CD4-positive, alpha-beta T cell treated with Interleukin-15 for 1 hour (primary cell): ENCODE measurements at regions not wholly inside any gene's neighbourhood (a gene's known extent, or its start where the extent isn't known, plus 50 kb on each side); places are given as distances from the start of the nearest gene placed in this dataset.
"Not testable (repeated sequence)": the region's sequence is repeated elsewhere in the genome, so short reads cannot be mapped to it uniquely, and the experiment has no call there.

Source experiments
- DNase-seq: peaks from one replicate; pipeline ENCODE4 v3.0.0-alpha.2; 2020

DNA sequence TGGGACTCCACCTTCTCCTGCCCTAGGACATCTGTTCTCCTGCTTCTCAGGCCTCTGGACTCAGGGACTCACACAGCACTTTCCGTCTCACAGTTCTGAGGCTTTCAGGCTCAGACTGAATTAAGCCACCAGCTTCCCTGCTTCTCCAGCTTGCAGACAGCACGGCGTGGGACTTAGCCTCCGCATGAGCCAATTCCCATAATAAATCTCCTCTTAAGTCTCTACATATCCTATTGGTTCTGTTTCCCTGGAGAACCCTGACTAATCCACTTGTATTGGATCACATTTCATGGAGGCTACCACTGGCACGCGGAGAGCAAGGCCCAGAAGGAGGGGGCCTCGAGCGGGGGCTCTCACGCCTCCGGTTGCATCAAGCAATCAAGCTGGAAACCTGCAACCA is 1313.6 kb downstream of the TBC1D22A start:
- no peak for DNase-seq

- DNase-seq, result no peak
Observed at GRCh38 chr22:48075604-48076003, 1313.2 kb downstream of the TBC1D22A start.

GRCh38 chr22:48072777-48073176 is 1310.3 kb downstream of the TBC1D22A start:
- no peak for DNase-seq

DNA sequence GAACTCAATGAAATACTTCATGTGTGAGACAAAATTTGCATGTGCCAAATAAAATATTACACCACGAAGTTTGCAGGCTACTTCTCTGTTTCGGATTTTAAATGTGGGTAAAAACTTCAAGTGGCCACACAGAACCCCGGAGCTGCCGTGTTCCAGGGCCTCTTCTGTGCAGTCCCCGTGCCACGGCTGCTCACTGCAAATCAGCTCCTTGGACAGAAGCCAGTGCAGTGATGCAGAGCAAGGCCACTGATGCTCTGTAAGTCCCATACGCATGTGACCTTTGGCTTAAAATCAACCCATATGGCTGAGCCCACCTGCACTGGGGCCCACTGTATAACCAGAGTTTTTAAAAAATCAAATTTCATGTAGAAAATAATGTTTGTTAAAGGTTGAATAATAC is 1309.4 kb downstream of the TBC1D22A start:
- DNase-seq, result no peak

DNA sequence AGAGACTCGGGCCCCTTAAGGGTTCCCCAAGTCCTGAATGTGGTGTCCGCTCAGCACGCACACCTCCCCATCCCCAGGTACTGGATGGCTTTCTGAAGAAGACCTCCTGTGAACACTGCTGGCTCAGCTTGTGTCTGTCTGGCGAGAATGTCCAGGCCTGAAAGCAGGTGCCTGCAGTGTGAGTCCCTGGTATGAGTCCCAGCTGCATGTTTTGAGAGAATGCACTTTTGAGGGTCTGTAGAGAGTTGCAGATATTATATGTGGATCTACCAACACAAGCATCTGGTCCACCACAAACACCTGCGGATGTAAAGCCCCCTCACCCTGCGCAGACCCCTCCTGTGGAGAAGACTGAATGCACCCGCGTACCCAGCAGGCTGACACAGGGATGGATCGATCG is 1308.9 kb downstream of the TBC1D22A start:
- no peak for DNase-seq

DNA sequence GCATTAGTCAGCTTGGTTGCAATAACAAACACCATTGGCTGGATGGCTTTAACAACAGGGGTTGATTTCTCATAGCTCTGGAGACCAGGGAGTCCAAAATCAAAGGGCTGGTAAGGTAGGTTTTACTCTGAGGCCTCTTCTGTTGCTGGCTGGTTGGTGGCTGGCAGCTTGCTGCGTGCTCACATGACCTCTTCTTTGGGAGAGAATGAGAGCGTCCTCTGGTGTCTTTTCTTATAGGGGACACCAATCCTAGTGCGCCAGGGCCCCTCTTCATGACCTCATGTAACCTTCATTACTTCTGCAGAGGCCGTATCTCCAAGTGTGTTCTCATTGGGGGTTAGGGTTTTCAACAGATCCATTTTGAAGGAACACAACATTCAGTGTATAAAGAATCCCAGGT is 1308.3 kb downstream of the TBC1D22A start:
- DNase-seq, result no peak

- DNase-seq, result no peak
Observed at GRCh38 chr22:48070083-48070482, 1307.6 kb downstream of the TBC1D22A start.

GRCh38 chr22:48069256-48069655 is 1306.8 kb downstream of the TBC1D22A start:
- no peak for DNase-seq

DNA sequence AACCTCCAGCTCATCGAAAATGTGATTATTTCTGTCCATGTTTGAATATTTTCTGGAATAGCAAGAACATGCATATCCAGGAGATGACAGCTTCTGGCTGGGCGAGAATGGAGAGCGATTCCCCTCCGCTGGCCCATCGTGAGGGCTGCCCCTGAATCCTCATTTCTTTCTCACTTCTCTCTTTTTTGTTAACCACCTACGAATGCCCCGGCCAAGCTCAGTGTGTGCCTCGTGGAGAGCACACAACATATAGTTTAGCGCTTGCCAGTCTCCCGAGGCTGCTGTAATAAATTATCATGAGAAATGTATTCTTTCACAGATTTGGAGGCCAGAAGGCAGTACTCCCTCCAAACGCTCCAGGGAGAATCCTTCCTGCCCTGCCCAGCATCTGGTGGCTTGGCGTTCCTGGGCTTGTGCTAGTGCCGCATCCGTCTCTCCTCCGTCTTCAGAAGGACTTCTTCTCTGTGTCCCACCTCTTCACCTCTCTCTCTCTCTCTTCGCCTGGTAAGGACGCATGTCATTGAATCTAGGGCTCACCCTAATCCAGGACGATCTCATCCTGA is 1306.0 kb downstream of the TBC1D22A start:
- DNase-seq, result no peak

DNA sequence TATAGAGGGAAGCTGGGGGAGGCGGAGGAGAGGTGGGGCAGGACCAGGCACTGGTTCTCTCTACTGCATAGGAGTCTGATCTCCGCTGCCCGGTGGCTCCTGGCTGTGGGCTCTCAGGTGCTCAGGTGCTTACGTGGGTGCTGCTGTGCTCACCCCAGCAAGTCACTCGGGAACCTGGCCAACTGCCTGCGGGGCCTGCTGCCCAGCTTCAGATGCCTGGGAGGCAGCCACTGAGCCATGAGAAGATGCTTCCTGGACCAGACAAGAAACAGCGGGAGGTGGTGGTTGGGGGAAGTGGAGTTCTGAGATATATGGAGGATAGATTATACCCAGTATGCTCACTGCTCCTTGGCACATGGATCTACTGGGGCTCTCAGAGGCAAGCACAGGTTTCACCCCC is 1303.4 kb downstream of the TBC1D22A start:
- DNase-seq, result no peak

GRCh38 chr22:48061726-48062125 is 1299.3 kb downstream of the TBC1D22A start:
- no peak for DNase-seq

GRCh38 chr22:48060266-48060665 is 1297.8 kb downstream of the TBC1D22A start:
- DNase-seq, result no peak

DNA sequence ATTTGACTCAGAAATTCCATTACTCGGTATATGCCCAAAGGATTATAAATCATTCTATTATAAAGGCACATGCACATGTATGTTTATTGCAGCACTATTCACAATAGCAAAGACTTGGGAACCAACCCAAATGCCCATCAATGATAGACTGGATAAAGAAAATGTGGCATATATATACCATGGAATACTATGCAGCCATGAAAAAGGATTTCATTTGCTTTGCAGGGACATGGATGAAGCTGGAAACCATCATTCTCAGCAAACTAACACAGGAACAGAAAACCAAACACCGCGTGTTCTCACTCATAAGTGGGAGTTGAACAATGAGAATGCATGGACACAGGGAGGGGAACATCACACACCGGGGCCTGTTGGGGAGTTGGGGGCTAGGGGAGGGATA is 1297.1 kb downstream of the TBC1D22A start:
- DNase-seq, result not testable (repeated sequence)

DNA sequence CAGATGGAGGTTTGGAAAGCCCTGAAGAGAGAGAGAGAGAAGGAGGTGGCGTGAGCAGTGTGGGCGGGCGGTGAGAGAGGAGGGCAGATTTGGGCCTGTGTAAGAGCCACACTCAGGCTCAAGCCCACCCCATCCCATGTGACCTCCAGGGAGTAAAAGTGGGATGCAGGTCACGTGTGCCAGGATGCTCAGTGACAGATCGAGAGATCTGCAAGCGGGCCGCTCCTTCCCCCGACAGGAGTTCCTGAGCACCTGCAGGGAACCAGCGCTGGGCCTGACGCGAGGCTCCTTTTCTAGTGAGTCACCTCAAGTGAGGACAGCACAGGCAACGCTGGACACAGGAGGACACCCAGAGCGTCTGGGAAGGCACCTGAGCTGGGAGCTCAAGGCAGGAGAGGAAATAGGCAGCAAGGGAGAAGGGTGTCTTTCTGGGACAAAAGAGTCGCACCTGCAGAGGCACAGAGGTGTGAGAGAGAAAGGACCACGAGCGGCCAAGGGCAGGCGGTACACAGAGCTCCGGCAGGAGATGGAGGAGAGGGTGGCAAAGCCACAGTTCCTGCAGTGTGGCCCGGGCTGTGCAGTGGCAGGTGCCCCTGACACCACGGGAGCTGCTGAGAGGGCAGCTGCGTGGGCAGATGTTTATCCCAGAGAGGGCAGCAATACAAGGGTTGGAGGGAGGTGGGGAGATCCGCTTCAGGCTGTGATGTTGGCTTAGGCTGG is 1294.8 kb downstream of the TBC1D22A start:
- no peak for DNase-seq

DNA sequence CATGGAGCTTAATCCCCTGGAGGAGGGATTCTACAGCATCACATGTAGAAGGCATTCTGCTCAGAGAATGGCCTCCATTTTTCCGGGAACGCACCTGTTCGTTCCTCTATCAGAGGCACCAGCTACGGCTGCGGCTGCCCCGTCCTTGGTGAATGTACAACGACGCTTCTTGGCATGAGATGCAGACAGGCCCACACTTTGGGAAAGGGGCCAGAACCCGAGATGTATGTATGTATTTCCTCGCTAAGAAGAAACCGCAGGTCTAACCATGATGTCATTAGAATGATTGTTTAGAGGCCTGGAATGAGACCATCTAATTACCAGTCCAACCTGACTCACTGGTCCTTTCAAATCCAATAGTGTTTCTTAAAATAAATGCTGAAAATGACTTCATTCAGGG is 1293.4 kb downstream of the TBC1D22A start:
- no peak for DNase-seq

DNA sequence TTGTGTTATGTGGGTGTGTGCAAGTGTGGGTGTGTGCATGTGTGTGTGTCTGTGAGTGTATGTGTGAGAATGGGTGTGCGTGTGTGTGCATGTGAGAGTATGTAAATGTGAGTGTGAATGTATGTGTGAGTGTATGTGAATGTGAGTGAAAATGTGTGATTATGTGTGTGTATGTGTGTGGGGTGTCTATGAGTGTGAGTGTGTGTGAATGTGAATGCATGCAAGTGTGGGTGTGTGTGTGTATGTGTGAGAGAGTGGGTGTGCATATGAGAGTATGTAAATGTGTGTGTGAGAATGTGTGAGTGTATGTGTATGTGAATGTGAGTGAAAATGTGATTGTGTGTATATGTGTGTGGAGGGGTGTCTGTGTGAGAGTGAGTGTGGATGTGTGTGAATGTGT is 1292.7 kb downstream of the TBC1D22A start:
- DNase-seq, result no peak

DNA sequence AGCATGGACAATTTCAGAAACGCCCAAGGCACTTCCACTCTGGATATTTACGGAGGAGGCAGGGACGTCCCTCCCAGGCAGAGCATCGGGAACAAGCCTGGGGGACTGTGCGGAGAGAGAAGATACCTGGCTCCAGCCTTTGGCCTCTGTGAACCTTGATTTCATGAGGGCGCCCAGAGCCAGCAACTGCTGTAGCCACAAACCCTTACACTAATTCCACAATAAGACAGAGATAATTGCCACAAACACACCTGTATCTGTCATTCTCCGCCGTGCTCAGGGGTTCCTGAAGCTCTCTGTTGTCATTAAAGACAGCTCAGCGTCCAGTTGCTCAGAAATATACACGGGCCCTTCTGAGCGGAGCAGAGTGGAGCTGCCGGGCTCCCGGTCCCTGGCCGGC is 1292.1 kb downstream of the TBC1D22A start:
- no peak for DNase-seq

DNA sequence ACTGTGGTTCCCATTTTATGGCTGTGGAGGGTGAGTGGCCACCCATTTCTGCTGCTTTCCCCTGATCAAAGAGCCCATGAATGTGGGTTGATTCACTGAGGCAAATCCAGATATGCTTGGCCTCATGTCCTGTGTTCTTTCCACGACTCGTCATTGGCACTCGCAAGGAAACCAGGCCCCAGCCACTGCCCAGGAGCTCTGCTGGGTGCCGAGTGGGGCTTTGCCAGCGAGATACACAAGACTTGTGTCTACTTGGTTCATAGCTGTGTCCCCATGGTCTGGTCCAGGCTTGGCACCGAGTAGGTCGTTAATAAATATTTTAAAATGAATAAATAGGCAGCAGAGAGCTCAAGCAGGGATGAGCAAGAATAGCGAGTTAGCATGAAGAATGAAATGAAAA is 1291.5 kb downstream of the TBC1D22A start:
- DNase-seq, result no peak

GRCh38 chr22:48053486-48053885 is 1291.0 kb downstream of the TBC1D22A start:
- DNase-seq, result no peak

GRCh38 chr22:48052621-48052890 is 1290.1 kb downstream of the TBC1D22A start:
- no peak for DNase-seq

GRCh38 chr22:48051796-48052620 is 1289.6 kb downstream of the TBC1D22A start:
- no peak for DNase-seq

- DNase-seq, result no peak
Observed at GRCh38 chr22:48050836-48051235, 1288.4 kb downstream of the TBC1D22A start.

DNA sequence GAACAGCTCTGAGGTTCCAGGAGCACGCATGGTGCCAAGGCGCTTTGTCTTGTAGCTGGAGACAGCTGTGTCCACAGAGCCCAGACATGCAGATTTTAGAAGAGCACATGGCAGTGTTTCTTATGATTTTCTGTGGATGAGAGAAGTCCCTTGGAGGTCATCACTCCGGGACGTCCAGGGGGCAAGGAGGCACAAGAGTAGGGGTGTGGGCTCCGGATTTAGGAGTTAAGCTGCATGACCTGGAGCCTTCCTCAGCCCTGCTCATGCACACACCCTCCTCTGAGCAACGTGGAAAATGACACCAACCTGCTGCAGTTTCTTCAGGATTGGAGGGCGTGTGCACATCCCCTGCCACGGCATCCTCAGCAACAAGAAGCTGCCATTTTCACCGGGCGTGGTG is 1286.7 kb downstream of the TBC1D22A start:
- no peak for DNase-seq

DNA sequence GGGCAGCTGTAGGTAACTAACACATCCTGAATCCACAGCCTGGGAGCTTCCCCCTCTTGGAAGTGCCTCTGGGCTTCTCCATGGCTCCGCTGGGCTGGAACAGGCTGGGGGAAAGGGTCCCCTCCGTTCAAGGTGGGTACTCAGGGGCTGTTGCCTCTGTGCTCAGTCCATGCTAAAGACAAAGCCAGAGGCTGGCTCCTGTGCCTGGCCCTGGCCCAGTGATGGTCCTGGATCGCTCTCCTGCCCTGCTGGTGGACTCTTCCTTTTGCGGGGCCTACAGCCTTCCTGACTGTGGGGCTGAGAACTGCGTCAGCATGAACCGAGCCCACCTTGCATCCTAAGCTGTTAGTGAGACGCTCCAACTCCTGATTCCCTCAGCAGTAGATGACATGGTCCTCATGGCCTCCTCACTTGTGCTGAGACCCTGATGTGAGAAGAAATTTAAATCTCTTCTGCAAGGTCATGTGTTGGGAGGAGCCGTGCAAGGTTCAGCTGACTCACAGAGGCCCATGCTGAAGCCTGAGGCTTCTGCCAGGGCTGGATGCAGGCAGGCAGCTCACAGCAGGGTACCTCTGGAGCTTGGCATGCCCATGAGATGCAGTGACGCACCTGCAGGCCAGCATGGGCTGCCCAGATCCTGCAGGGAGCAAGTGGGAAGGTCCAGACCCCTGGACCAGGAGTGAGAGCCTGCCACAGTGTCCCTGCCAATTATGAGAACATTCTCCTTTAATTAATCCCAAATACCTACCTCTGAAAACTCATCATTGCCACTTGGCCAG is 1285.5 kb downstream of the TBC1D22A start:
- no peak for DNase-seq
